ENCODE measurements at regions not wholly inside any gene's neighbourhood (a gene's known extent, or its start where the extent isn't known, plus 50 kb on each side); places are given as distances from the start of the nearest gene placed in this dataset.

- WGBS, 2 donors = 66% methylated on average over 1 of the region's 1 CpG
- H3K9me3 ChIP-seq = peaks cover 0 to 8% (median 0%) of the 10 kb centered on the region in 11 donors
- H3K27me3 ChIP-seq = no peaks in the 10 kb centered on the region
- no peak overlapping the region for H3K4me3 ChIP-seq
- TF ChIP-seq CTCF (IDR thresholded peaks at IDR 0.05) = no peak
- H3K36me3 ChIP-seq = no peaks in the 10 kb centered on the region
- no peak overlapping the region for H3K27ac ChIP-seq
- no peaks in the 10 kb centered on the region for H3K4me1 ChIP-seq
- intact Hi-C loops (cut with DNase I) = no loop called here
- DNase-seq (no peak), ATAC-seq (no peak)
These were observed 416.3 kb upstream of the LRRTM4 start for GRCh38 chr2:77938462-77938861.

GRCh38 chr2:77939370-77939769, 417.2 kb upstream of the LRRTM4 start:
- 67 to 69% methylated on average over 1 of the region's 1 CpG for WGBS, 2 donors
- no peaks in the 10 kb centered on the region for H3K27me3 ChIP-seq
- intact Hi-C loops (cut with DNase I) = no loop called here
- no peaks in the 10 kb centered on the region for H3K4me1 ChIP-seq
- H3K36me3 ChIP-seq = no peaks in the 10 kb centered on the region
- TF ChIP-seq CTCF (IDR thresholded peaks at IDR 0.05) = no peak
- H3K9me3 ChIP-seq = no peaks in the 10 kb centered on the region
- ATAC-seq (no peak), DNase-seq (no peak)
- H3K4me3 ChIP-seq = no peak overlapping the region
- H3K27ac ChIP-seq = no peak overlapping the region

- H3K27ac ChIP-seq = no peak overlapping the region
- no peak for DNase-seq
- intact Hi-C loops (cut with DNase I) = no loop called here
- no peaks in the 10 kb centered on the region for H3K9me3 ChIP-seq
- TF ChIP-seq CTCF (IDR thresholded peaks at IDR 0.05) = no peak
- H3K36me3 ChIP-seq = no peaks in the 10 kb centered on the region
- H3K4me3 ChIP-seq = no peak overlapping the region
- no peaks in the 10 kb centered on the region for H3K27me3 ChIP-seq
- H3K4me1 ChIP-seq = no peaks in the 10 kb centered on the region
- no peak for ATAC-seq
These were observed 417.6 kb upstream of the LRRTM4 start for GRCh38 chr2:77939801-77940200.

GRCh38 chr2:77954931-77955330, 432.8 kb upstream of the LRRTM4 start:
- peaks cover 0 to 8% (median 0%) of the 10 kb centered on the region in 11 donors for H3K9me3 ChIP-seq
- no peak for DNase-seq
- no peaks in the 10 kb centered on the region for H3K4me1 ChIP-seq
- no peaks in the 10 kb centered on the region for H3K27me3 ChIP-seq
- TF ChIP-seq CTCF (IDR thresholded peaks at IDR 0.05) = no peak
- H3K4me3 ChIP-seq = no peak overlapping the region
- no peaks in the 10 kb centered on the region for H3K36me3 ChIP-seq
- 90 to 91% methylated on average over 18 of the region's 18 CpGs for WGBS, 2 donors
- no peak overlapping the region for H3K27ac ChIP-seq
- intact Hi-C loops (cut with DNase I) = no loop called here
- ATAC-seq = no peak

- H3K27me3 ChIP-seq = no peaks in the 10 kb centered on the region
- ATAC-seq = no peak
- no peaks in the 10 kb centered on the region for H3K4me1 ChIP-seq
- H3K36me3 ChIP-seq = no peaks in the 10 kb centered on the region
- no peak for DNase-seq
- H3K27ac ChIP-seq = no peak overlapping the region
- no peak overlapping the region for H3K4me3 ChIP-seq
- TF ChIP-seq CTCF (IDR thresholded peaks at IDR 0.05) = no peak
- H3K9me3 ChIP-seq = no peaks in the 10 kb centered on the region
- intact Hi-C loops (cut with DNase I) = no loop called here
These were observed 440.8 kb upstream of the LRRTM4 start for GRCh38 chr2:77962943-77963342.
